Femur (tissue), 1 donor: ENCODE measurements at regions not wholly inside any gene's neighbourhood (a gene's known extent, or its start where the extent isn't known, plus 50 kb on each side); places are given as distances from the start of the nearest gene placed in this dataset.

Experiments
- DNase-seq: peaks from one replicate; pipeline ENCODE4 v3.0.0-alpha.2; 2017

DNA sequence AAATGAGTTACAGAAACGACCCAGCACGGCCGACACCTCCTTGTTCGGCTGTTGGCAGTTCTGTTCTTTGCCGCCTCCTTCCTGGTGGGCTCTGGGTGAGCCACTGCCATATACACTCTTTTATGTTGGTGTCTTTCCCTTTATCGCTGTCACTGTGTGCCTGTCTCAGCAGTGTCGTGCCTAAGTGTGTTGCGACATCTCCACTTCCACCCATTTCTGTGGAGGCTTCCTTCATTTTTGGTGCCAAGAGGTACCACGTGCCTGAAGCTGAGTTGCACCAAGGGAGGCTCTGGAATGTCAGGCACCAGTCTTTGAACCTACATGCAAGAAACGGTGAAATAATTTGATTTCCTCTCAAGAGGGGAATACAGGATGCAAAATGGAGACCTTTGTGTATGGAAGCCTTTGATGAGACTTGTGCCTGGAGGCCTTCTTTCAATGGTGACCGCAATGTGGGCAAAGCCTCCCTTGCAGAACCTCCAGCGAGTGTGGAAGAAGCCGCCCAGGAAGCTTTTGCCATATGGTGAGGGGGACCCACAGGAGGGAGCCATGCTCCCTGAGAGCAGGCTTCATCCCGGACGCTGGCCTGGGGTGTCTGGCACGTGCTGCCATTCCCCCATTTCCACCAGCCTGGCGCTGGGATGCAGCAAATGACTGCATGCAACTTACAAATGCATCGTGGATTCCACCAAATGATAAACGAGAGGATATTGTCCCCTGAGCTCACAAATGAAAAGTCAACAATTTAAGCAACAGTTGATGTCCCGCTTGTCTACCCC, 136.2 kb downstream of the TEX29 start:
- no peak for DNase-seq

GRCh38 chr13:111458001-111458531, 137.6 kb downstream of the TEX29 start:
- DNase-seq = no peak

DNA sequence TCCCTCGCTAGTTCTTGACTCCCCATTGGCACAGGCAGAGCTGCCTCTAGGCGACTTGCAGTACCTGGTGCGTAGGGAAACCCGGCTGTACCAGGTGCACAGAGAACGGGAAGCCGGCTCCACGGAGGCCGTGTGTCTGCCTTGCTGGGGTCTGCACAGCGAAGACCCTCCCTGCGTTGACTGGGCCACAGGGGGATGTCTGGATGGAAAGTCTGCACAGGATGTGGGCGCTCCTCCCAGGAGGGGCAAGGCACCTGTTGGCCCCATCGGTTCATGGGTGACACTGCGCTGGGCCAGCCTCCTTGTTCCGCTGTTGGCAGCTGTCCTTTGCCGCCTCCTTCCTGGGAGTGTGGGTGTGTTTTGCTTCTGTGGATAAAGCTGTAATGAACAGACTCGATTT, 138.3 kb downstream of the TEX29 start:
- DNase-seq = no peak

DNA sequence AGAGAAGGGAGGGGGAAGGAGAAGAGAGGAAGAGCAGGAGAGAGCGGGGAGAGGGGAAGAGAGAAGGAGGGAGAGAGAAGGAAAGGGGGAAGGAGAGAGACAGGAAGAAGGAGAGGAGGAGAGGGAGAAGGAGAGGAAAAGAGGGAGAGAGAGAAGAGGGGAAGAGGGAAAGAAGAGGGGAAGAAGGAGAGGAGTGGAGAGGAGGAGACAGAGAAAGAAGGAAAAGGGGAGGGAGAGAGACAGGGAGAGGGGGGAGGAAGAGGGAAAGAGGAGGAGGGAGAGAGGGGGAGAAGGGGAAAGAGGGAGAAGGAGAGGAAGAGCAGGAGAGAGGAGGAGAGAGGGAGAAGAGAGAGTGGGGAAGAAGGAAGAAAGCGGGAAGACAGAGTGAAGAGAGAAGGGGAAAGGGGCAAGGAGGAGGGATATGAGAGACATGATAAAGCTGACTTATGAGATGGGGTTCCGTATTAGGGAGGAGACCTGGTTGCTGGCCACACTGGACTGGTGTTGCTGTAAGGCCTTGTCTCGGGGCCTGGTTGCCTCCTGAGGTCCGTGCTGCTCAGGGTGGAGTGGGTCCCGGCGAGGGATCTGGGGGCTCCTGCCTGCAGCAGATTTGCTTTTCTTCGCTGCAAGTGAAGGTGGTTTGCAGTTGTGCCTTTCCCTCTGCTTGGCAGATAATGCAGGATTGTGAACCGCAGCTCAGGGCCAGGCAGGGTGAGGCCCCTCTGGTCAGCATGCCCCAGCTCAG, 139.5 kb downstream of the TEX29 start:
- no peak for DNase-seq

- peak; percentile 69 for DNase-seq
These were observed 140.4 kb downstream of the TEX29 start for GRCh38 chr13:111460548-111461444.

DNA sequence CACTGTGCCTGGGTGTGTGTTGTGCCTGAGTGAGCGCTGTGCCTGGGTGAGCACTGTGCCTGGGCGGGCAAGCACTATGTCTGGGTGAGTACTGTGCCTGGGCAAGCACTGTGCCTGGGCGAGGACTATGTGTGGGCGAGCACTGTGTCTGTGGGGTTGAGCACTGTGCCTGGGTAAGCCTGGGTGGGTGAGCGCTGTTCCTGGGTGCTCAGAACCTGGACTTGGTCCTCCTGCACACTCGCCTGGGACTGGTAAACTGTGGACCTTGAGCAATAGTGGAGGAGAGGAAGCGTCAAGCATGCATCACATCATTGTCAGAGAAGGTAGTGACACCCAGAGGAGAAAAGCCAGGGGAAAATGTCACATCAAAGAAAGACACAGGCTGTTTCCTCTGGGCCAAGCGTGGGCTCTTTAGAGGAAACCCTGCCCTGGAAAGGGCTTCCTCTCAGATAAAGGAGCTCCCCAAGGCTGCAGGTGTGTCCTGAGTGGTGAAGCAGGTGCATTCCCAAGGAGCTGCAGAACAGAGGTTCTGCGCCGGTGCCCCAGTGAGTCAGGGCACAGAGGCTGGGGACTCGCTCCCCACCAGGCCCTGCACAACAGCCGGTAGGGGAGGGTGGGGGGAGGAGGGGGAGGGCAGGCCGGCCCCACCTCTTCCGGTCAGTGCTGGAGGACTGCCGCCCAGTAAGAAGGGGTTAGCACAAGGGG, 141.2 kb downstream of the TEX29 start:
- DNase-seq = peak; percentile 13

DNA sequence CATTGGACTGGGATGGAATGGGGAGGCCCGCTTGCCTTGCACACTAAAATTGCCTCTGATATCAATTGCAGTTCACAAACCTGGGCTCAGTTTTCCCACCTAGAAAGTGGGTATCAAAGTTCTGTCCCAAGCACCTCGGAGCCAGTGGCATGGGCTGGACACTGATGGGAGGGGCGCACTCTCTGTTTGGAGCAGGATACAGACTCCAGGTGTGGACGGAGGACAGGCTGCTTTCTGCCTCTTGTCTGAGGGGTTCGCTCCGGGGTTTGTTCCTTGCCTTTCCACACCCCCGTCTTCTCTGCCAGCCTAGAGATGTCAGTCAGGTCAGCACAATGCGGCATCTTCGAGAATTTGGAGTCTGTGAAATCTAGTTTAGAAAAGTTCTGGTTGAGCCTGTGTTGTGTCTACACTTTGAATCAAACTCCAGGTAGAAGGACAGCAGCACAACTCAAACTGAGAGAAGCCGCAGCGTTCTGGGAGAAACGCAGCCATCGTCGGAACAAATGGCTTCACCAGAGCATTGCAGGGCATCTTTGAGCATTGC, 141.9 kb downstream of the TEX29 start:
- peak; percentile 0 for DNase-seq

- DNase-seq = no peak
These were observed 142.5 kb downstream of the TEX29 start for GRCh38 chr13:111462944-111463343.

GRCh38 chr13:111467111-111467890, 146.9 kb downstream of the TEX29 start:
- peak; percentile 8 for DNase-seq

DNA sequence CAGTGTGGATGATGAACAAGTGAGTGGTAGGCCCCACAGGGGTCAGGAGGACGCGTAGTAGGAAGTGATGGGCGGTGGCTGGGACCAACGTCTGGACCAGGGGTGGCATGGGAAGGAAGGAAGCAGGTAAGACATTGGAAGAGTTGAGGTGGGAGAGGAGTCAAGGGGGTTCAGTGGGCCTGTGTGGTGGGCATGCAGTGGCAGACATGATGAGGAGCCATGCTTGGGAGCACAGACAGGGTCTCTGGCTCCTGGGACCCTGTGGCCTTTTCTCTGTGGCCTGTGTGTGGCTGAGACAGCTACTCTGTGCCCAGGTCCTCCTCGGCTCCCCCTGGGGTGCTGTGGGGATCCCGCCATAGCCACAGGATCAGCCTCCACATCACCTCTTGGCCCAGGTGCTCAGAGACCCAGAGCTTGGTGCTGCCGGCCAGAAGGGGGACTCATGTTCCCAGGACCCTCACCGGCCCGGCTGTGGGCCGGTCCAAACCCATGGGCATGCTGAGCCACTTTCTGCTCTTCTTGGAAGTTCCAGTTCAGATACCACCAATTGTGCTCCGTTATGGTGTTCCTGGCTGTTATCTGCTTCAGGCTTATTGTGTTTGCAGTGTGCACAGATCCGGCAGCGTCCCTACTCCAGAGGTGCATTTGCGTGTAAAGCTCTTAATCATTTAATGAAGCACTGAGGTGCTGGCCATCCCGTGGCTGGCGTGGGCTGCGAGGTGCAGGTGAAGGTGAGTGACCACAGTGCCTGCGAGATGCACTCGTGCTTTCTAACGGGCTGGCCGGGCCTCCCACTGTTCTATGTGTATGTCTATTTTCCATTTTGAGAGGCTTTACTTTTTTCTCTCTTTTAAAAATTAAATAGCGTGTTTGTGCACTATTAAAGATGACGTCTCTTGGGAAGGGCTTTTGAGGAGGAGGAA, 147.9 kb downstream of the TEX29 start:
- peak; percentile 10 for DNase-seq

GRCh38 chr13:111469450-111469849, 149.0 kb downstream of the TEX29 start:
- DNase-seq = no peak

- DNase-seq = no peak
These were observed 149.6 kb downstream of the TEX29 start for GRCh38 chr13:111469916-111470506.

DNA sequence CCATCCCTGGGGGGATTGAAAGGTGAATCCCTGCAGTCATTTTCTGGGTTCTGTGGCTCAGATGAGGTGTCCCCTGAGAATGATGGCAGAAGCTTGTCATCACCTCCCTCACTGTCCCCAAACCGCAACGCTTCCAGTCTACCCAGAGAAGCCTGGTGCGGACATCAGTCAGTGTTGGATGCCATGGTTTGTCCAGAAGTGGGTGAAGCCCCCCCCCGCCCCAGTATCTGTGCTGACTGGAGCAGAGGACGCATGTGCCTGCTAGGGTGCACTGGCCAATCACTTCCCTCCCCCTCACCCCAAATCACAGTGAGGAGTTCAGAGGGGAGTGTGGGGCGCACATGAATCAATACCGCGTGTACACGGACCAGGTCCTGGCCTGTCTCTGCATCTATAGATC, 150.5 kb downstream of the TEX29 start:
- no peak for DNase-seq

- no peak for DNase-seq
These were observed 151.6 kb downstream of the TEX29 start for GRCh38 chr13:111472083-111472482.

- no peak for DNase-seq
These were observed 152.4 kb downstream of the TEX29 start for GRCh38 chr13:111472559-111473460.

- DNase-seq = peak; percentile 31
These were observed 153.9 kb downstream of the TEX29 start for GRCh38 chr13:111474136-111475002.

GRCh38 chr13:111475488-111475887, 155.0 kb downstream of the TEX29 start:
- no peak for DNase-seq
